ENCODE measurements at regions not wholly inside any gene's neighbourhood (a gene's known extent, or its start where the extent isn't known, plus 50 kb on each side); places are given as distances from the start of the nearest gene placed in this dataset.

GRCh38 chr1:227372726-227373130, 54.4 kb upstream of the CDC42BPA start:
- Histone ChIP-seq H3K4me2 (ENCODE audit: low read length) (no peak overlapping the region), H3K9me2 (ENCODE audit: low read depth, low read length) (no peaks in the 10 kb centered on the region), H4K20me1 (ENCODE audit: insufficient read depth, low read length) (no peaks in the 10 kb centered on the region), H3F3A (ENCODE audit: insufficient read depth, low read length) (no peaks in the 10 kb centered on the region), H3K9me3 (ENCODE audit: low read length) (no peaks in the 10 kb centered on the region), H3K4me1 (ENCODE audit: insufficient read depth, low read length, severe bottlenecking) (no peaks in the 10 kb centered on the region), H3K79me2 (ENCODE audit: insufficient read depth, low read length) (no peaks in the 10 kb centered on the region), H3K9ac (ENCODE audit: low read length) (no peak overlapping the region), H3K36me3 (ENCODE audit: insufficient read depth, low read length) (no peaks in the 10 kb centered on the region), H3K27me3 (ENCODE audit: insufficient read depth, low read length) (no peaks in the 10 kb centered on the region), H3K4me3 (ENCODE audit: low read depth, low read length, poor library complexity, severe bottlenecking) (no peak overlapping the region), H2AFZ (ENCODE audit: low read length) (no peak overlapping the region), H3K27ac (ENCODE audit: low read depth, low read length, poor library complexity, severe bottlenecking) (no peak overlapping the region)
- no peak for TF ChIP-seq CTCF (IDR thresholded peaks at IDR 0.05; ENCODE audit: low read length)
- no peak for TF ChIP-seq EZH2 (IDR thresholded peaks at IDR 0.05; ENCODE audit: borderline replicate concordance, low read length)

- no peaks in the 10 kb centered on the region for H4K20me1 ChIP-seq (ENCODE audit: insufficient read depth, low read length)
- H3K27ac ChIP-seq (ENCODE audit: low read depth, low read length, poor library complexity, severe bottlenecking), result no peak overlapping the region
- H3K79me2 ChIP-seq (ENCODE audit: insufficient read depth, low read length), result no peaks in the 10 kb centered on the region
- no peak overlapping the region for H3K4me2 ChIP-seq (ENCODE audit: low read length)
- no peak overlapping the region for H2AFZ ChIP-seq (ENCODE audit: low read length)
- no peaks in the 10 kb centered on the region for H3K9me3 ChIP-seq (ENCODE audit: low read length)
- no peaks in the 10 kb centered on the region for H3K4me1 ChIP-seq (ENCODE audit: insufficient read depth, low read length, severe bottlenecking)
- TF ChIP-seq EZH2 (IDR thresholded peaks at IDR 0.05; ENCODE audit: borderline replicate concordance, low read length) (no peak), CTCF (IDR thresholded peaks at IDR 0.05; ENCODE audit: low read length) (no peak)
- no peaks in the 10 kb centered on the region for H3F3A ChIP-seq (ENCODE audit: insufficient read depth, low read length)
- H3K9me2 ChIP-seq (ENCODE audit: low read depth, low read length), result no peaks in the 10 kb centered on the region
- H3K9ac ChIP-seq (ENCODE audit: low read length), result no peak overlapping the region
- H3K36me3 ChIP-seq (ENCODE audit: insufficient read depth, low read length), result no peaks in the 10 kb centered on the region
- H3K4me3 ChIP-seq (ENCODE audit: low read depth, low read length, poor library complexity, severe bottlenecking), result no peak overlapping the region
- no peaks in the 10 kb centered on the region for H3K27me3 ChIP-seq (ENCODE audit: insufficient read depth, low read length)
These were observed 52.4 kb upstream of the CDC42BPA start for GRCh38 chr1:227370533-227371254.

GRCh38 chr1:227369102-227369760, 50.9 kb upstream of the CDC42BPA start:
- H3K4me3 ChIP-seq (ENCODE audit: low read depth, low read length, poor library complexity, severe bottlenecking), result no peak overlapping the region
- TF ChIP-seq CTCF (IDR thresholded peaks at IDR 0.05; ENCODE audit: low read length), result no peak
- TF ChIP-seq EZH2 (IDR thresholded peaks at IDR 0.05; ENCODE audit: borderline replicate concordance, low read length), result no peak
- H3K27ac ChIP-seq (ENCODE audit: low read depth, low read length, poor library complexity, severe bottlenecking), result no peak overlapping the region
- H3K9me3 ChIP-seq (ENCODE audit: low read length), result no peaks in the 10 kb centered on the region
- no peak overlapping the region for H3K4me2 ChIP-seq (ENCODE audit: low read length)
- no peaks in the 10 kb centered on the region for H3K4me1 ChIP-seq (ENCODE audit: insufficient read depth, low read length, severe bottlenecking)
- H3K9me2 ChIP-seq (ENCODE audit: low read depth, low read length), result no peaks in the 10 kb centered on the region
- no peaks in the 10 kb centered on the region for H3K36me3 ChIP-seq (ENCODE audit: insufficient read depth, low read length)
- no peaks in the 10 kb centered on the region for H3K27me3 ChIP-seq (ENCODE audit: insufficient read depth, low read length)
- H2AFZ ChIP-seq (ENCODE audit: low read length), result no peak overlapping the region
- no peak overlapping the region for H3K9ac ChIP-seq (ENCODE audit: low read length)
- H4K20me1 ChIP-seq (ENCODE audit: insufficient read depth, low read length), result no peaks in the 10 kb centered on the region
- H3K79me2 ChIP-seq (ENCODE audit: insufficient read depth, low read length), result no peaks in the 10 kb centered on the region
- no peaks in the 10 kb centered on the region for H3F3A ChIP-seq (ENCODE audit: insufficient read depth, low read length)
